HEK293 (cell line): ENCODE measurements at regions not wholly inside any gene's neighbourhood (a gene's known extent, or its start where the extent isn't known, plus 50 kb on each side); places are given as distances from the start of the nearest gene placed in this dataset.

Source experiments
- CTCF ChIA-PET: fragments of 350-600 bp; formaldehyde crosslinking; extraction: SDS; loops from one replicate; lab custom pipeline; 2021; ENCODE audit warnings: antibody characterized with exemption; lab: Yijun Ruan, JAX
- POLR2A ChIA-PET: fragments of 300-600 bp; formaldehyde crosslinking; extraction: SDS; loops from one replicate; lab custom pipeline; 2020; ENCODE audit warnings: antibody characterized with exemption, inconsistent platforms; lab: Yijun Ruan, JAX
- H3K27ac ChIP-seq: fragments of 200-500 bp; sonication (Bioruptor generic); 2 replicates; pipeline ENCODE4 v1.5.1; 2014; ENCODE audit warnings: low read depth, low read length, control low read depth, inconsistent platforms; ENCODE audit errors: extremely low read depth
- H3K36me3 ChIP-seq, 2 experiments: fragments of 200-500 bp in 1 of 2; sonication (Bioruptor generic) in 1 of 2; 1 replicate in 1 of 2; 2 replicates in 1 of 2; pipeline ENCODE4 v1.5.1; 2014 to 2017; ENCODE audit warnings: inconsistent platforms in 2 of 2, low read length in 2 of 2; ENCODE audit not compliant: control insufficient read depth in 2 of 2, insufficient read depth in 1 of 2
- H3K4me1 ChIP-seq: fragments of 200-500 bp; sonication (Bioruptor generic); 2 replicates; pipeline ENCODE4 v1.5.1; 2014; ENCODE audit warnings: mild to moderate bottlenecking, low read length, inconsistent platforms; ENCODE audit not compliant: control insufficient read depth, insufficient read depth
- H3K4me3 ChIP-seq: 2 replicates; pipeline ENCODE4 v1.5.1; 2011; ENCODE audit warnings: low read depth, mild to moderate bottlenecking, control low read depth, low read length, moderate library complexity
- H3K9me3 ChIP-seq: fragments of 200-500 bp; sonication (Bioruptor generic); 2 replicates; pipeline ENCODE4 v1.5.1; 2014; ENCODE audit warnings: low read depth, low read length, inconsistent platforms; ENCODE audit not compliant: control insufficient read depth, insufficient read depth
- BCL11B ChIP-seq: fragments of 450-650 bp; formaldehyde crosslinking; IDR thresholded peaks from 2 replicates; pipeline ENCODE4 v1.5.1; 2016; ENCODE audit warnings: low read depth, missing biosample characterization, missing genetic modification characterization
- IKZF3 ChIP-seq: fragments of 450-650 bp; IDR thresholded peaks from 2 replicates; pipeline ENCODE4 v1.5.0; 2018; ENCODE audit warnings: missing biosample characterization, mild to moderate bottlenecking, missing genetic modification characterization, moderate library complexity
- KLF8 ChIP-seq: fragments of 450-650 bp; formaldehyde crosslinking; IDR thresholded peaks from 2 replicates; pipeline ENCODE4 v1.5.1; 2016; ENCODE audit warnings: missing biosample characterization, missing genetic modification characterization
- SCRT1 ChIP-seq: fragments of 450-650 bp; formaldehyde crosslinking; IDR thresholded peaks from 2 replicates; pipeline ENCODE4 v1.5.1; 2016; ENCODE audit warnings: missing biosample characterization, missing genetic modification characterization, borderline replicate concordance
- SCRT2 ChIP-seq: fragments of 450-650 bp; formaldehyde crosslinking; IDR thresholded peaks from 2 replicates; pipeline ENCODE4 v1.5.1; 2016; ENCODE audit warnings: missing biosample characterization, missing genetic modification characterization
- ZBTB7A ChIP-seq: fragments of 450-650 bp; formaldehyde crosslinking; IDR thresholded peaks from 2 replicates; pipeline ENCODE4 v1.5.1; 2016; ENCODE audit warnings: low read depth, missing biosample characterization, missing genetic modification characterization
- ZNF10 ChIP-seq: fragments of 450-650 bp; formaldehyde crosslinking; IDR thresholded peaks from 2 replicates; pipeline ENCODE4 v1.5.1; 2017; ENCODE audit warnings: missing biosample characterization, missing genetic modification characterization
- ZNF2 ChIP-seq: fragments of 450-650 bp; formaldehyde crosslinking; IDR thresholded peaks from 2 replicates; pipeline ENCODE4 v1.5.1; 2016; ENCODE audit warnings: missing biosample characterization, missing genetic modification characterization
- ZNF223 ChIP-seq: fragments of 450-650 bp; formaldehyde crosslinking; IDR thresholded peaks from 2 replicates; pipeline ENCODE4 v1.5.1; 2016; ENCODE audit warnings: missing biosample characterization, missing genetic modification characterization
- ZNF239 ChIP-seq: fragments of 450-650 bp; formaldehyde crosslinking; IDR thresholded peaks from 2 replicates; pipeline ENCODE4 v1.5.1; 2016; ENCODE audit warnings: missing biosample characterization, missing genetic modification characterization
- ZNF24 ChIP-seq: fragments of 450-650 bp; formaldehyde crosslinking; IDR thresholded peaks from 2 replicates; pipeline ENCODE4 v1.5.1; 2016; ENCODE audit warnings: missing biosample characterization, missing genetic modification characterization
- ZNF391 ChIP-seq: fragments of 450-650 bp; formaldehyde crosslinking; IDR thresholded peaks from 2 replicates; pipeline ENCODE4 v1.5.1; 2016; ENCODE audit warnings: low read depth, missing biosample characterization, missing genetic modification characterization, borderline replicate concordance
- ZNF423 ChIP-seq: fragments of 450-650 bp; formaldehyde crosslinking; IDR thresholded peaks from 2 replicates; pipeline ENCODE4 v1.5.1; 2016; ENCODE audit warnings: missing biosample characterization, missing genetic modification characterization
- ZNF433 ChIP-seq: fragments of 450-650 bp; formaldehyde crosslinking; IDR thresholded peaks from 2 replicates; pipeline ENCODE4 v1.5.1; 2016; ENCODE audit warnings: missing biosample characterization, missing genetic modification characterization, low read depth
- ZNF501 ChIP-seq: fragments of 450-650 bp; formaldehyde crosslinking; IDR thresholded peaks from 2 replicates; pipeline ENCODE4 v1.5.1; 2016; ENCODE audit warnings: missing biosample characterization, missing genetic modification characterization
- ZNF544 ChIP-seq: fragments of 450-650 bp; formaldehyde crosslinking; IDR thresholded peaks from 2 replicates; pipeline ENCODE4 v1.5.0; 2017; ENCODE audit warnings: missing biosample characterization, missing genetic modification characterization
- ZNF555 ChIP-seq: fragments of 450-650 bp; formaldehyde crosslinking; conservative IDR thresholded peaks from 2 replicates; pipeline ENCODE4 v1.5.1; 2017; ENCODE audit warnings: missing biosample characterization, mild to moderate bottlenecking, missing genetic modification characterization, inconsistent platforms
- ZNF623 ChIP-seq: fragments of 450-650 bp; formaldehyde crosslinking; IDR thresholded peaks from 2 replicates; pipeline ENCODE4 v1.5.1; 2016; ENCODE audit warnings: missing biosample characterization, missing genetic modification characterization
- ZNF624 ChIP-seq: fragments of 450-650 bp; formaldehyde crosslinking; IDR thresholded peaks from 2 replicates; pipeline ENCODE4 v1.5.1; 2017; ENCODE audit warnings: missing biosample characterization, missing genetic modification characterization
- ZNF626 ChIP-seq: fragments of 450-650 bp; sonication (Bioruptor Pico); formaldehyde crosslinking; IDR thresholded peaks from 2 replicates; pipeline ENCODE4 v1.5.1; 2018; ENCODE audit warnings: missing biosample characterization, missing genetic modification characterization, inconsistent platforms
- ZNF629 ChIP-seq: fragments of 450-650 bp; formaldehyde crosslinking; IDR thresholded peaks from 2 replicates; pipeline ENCODE4 v1.5.1; 2017; ENCODE audit warnings: missing biosample characterization, missing genetic modification characterization
- ZNF76 ChIP-seq: fragments of 450-650 bp; formaldehyde crosslinking; IDR thresholded peaks from 2 replicates; pipeline ENCODE4; 2016; ENCODE audit warnings: low read depth, missing biosample characterization, missing genetic modification characterization, borderline replicate concordance
- ZNF776 ChIP-seq: fragments of 450-650 bp; formaldehyde crosslinking; IDR thresholded peaks from 2 replicates; pipeline ENCODE4 v1.5.0; 2017; ENCODE audit warnings: missing biosample characterization, missing genetic modification characterization, borderline replicate concordance
- ZNF777 ChIP-seq: fragments of 450-650 bp; formaldehyde crosslinking; IDR thresholded peaks from 2 replicates; pipeline ENCODE4 v1.5.1; 2017; ENCODE audit warnings: missing biosample characterization, missing genetic modification characterization, borderline replicate concordance
- ZNF785 ChIP-seq: fragments of 450-650 bp; formaldehyde crosslinking; IDR thresholded peaks from 2 replicates; pipeline ENCODE4 v1.5.1; 2016; ENCODE audit warnings: missing biosample characterization, missing genetic modification characterization
- TF ChIP-seq, protein P1 (sequence below): fragments of 450-650 bp; formaldehyde crosslinking; IDR thresholded peaks from 2 replicates; pipeline ENCODE4 v1.5.1; 2016; ENCODE audit warnings: missing biosample characterization, missing genetic modification characterization
- TF ChIP-seq, protein P2 (sequence below): fragments of 450-650 bp; formaldehyde crosslinking; IDR thresholded peaks from 2 replicates; pipeline ENCODE4 v1.5.1; 2016; ENCODE audit warnings: missing biosample characterization, missing genetic modification characterization
- TF ChIP-seq, protein P3 (sequence below): fragments of 450-650 bp; formaldehyde crosslinking; IDR thresholded peaks from 2 replicates; pipeline ENCODE4 v1.5.1; 2016; ENCODE audit warnings: missing biosample characterization, missing genetic modification characterization
- TF ChIP-seq, protein P4 (sequence below): sonication (generic); formaldehyde crosslinking; IDR thresholded peaks from 2 replicates; pipeline ENCODE4 v1.8.1; 2022; ENCODE audit warnings: mild to moderate bottlenecking, moderate library complexity, missing genetic modification reagents

DNA sequence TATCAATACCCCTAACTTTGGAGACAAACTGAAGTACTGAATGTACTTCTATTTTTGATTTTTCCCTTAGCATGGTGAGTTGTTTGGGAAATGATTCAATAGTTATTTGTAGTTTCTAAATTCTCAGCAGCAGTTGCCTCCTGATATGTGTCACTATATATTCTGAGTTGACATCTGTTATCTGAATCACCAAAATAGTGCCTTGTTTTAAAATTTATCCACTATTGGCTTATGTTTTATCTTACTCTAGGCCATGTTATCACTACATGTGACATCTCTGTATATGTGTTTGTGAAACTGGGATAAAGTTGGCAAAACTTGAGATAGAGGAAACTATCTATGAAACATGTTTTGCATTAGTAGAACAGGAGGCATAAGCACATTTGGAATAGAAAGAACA is 317.6 kb downstream of the TLE4 start:
- Histone ChIP-seq H3K9me3 (no peaks in the 10 kb centered on the region), H3K4me3 (no peak overlapping the region), H3K27ac (no peak overlapping the region), H3K36me3 (no peaks in the 10 kb centered on the region), H3K4me1 (no peaks in the 10 kb centered on the region)
- CTCF ChIA-PET, result no interaction called here
- POLR2A ChIA-PET, result no interaction called here
- TF ChIP-seq ZNF24 (tag by site-specific recombination) (no peak), ZNF239 (tag by site-specific recombination) (no peak), ZNF624 (tag by site-specific recombination) (no peak), IKZF3 (tag by site-specific recombination) (no peak)

DNA sequence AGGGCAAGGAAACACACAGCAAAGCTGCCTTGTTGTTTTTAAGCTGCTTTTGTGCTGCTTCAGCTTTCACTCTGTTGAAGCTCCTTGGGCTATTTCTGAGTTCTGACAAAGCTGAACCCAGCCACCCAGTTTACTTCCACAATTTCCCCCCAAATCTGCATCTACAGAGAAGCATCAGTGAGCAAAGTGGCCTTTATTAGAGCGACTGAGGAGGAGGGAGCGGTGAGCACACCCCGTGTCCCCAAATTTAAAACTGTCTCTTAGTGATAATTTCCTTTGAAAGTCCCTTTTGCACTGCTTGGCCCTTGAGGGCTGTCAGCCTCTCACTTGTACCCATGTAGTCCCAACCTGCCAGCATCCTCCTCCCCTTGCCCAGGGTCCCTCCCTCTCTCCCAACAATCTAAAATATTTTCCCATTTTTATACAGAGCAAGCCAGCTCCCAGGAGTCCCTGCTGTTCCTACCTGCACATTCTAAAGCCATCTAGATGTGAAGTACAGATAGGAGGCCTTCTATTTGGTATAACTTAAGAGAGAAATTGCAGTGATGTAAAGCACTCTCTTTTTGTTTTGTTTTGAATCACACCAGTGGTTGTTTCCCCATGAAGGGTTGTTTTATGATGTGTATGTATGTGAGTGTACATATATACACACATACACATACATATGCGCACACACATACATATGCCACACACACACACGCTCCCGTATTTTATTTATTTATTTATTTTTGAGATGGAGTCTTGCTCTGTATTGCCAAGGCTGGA is 313.5 kb downstream of the TLE4 start:
- Histone ChIP-seq H3K27ac (no peak overlapping the region), H3K9me3 (no peaks in the 10 kb centered on the region), H3K4me3 (no peak overlapping the region), H3K36me3 (no peaks in the 10 kb centered on the region), H3K4me1 (no peaks in the 10 kb centered on the region)
- TF ChIP-seq ZNF10 (tag by site-specific recombination) (no peak), ZNF785 (no peak), ZNF544 (tag by site-specific recombination) (no peak), ZNF76 (tag by site-specific recombination) (no peak), ZBTB7A (tag by site-specific recombination) (no peak), ZNF391 (tag by site-specific recombination) (no peak), BCL11B (tag by site-specific recombination) (no peak), ZNF555 (tag by site-specific recombination) (no peak), ZNF626 (tag by site-specific recombination) (no peak), ZNF423 (no peak), ZNF777 (tag by site-specific recombination) (no peak), KLF8 (tag by site-specific recombination) (no peak), ZNF776 (no peak), SCRT1 (no peak), ZNF623 (tag by site-specific recombination) (no peak)
- TF ChIP-seq, protein P1, sequence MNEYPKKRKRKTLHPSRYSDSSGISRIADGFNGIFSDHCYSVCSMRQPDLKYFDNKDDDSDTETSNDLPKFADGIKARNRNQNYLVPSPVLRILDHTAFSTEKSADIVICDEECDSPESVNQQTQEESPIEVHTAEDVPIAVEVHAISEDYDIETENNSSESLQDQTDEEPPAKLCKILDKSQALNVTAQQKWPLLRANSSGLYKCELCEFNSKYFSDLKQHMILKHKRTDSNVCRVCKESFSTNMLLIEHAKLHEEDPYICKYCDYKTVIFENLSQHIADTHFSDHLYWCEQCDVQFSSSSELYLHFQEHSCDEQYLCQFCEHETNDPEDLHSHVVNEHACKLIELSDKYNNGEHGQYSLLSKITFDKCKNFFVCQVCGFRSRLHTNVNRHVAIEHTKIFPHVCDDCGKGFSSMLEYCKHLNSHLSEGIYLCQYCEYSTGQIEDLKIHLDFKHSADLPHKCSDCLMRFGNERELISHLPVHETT (tag by site-specific recombination), result no peak
- TF ChIP-seq, protein P2, sequence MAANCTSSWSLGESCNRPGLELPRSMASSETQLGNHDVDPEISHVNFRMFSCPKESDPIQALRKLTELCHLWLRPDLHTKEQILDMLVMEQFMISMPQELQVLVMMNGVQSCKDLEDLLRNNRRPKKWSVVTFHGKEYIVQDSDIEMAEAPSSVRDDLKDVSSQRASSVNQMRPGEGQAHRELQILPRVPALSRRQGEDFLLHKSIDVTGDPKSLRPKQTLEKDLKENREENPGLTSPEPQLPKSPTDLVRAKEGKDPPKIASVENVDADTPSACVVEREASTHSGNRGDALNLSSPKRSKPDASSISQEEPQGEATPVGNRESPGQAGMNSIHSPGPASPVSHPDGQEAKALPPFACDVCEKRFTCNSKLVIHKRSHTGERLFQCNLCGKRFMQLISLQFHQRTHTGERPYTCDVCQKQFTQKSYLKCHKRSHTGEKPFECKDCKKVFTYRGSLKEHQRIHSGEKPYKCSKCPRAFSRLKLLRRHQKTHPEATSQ (tag by site-specific recombination), result no peak
- ChIA-PET POLR2A (no interaction called here), CTCF (interaction anchor here (0.6 kb wide), 1 partner anchor 195 kb away, joined by 3 read pairs; no protein-coding TSS in a partner anchor)

DNA sequence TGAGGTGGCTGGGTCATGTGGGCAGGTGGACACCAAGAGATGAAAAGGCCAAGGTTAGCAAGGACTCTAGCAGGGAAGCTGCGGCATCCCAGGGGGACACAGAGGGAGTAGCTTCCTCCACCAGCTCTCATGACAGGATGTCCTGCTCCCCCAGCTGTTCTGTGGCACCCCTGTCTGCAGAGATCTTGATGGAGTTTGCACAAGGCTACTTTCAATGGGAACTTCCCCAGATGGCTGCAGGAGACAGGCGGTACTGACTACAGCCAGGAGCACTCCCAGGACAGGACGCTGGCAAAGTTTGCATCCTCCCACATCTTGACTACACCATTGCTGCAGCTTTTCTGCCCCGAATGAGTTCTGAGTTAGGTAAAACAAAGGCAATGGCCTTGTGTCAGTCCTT is 312.8 kb downstream of the TLE4 start:
- H3K36me3 ChIP-seq, result no peaks in the 10 kb centered on the region
- no peak overlapping the region for H3K27ac ChIP-seq
- no peaks in the 10 kb centered on the region for H3K4me1 ChIP-seq
- H3K9me3 ChIP-seq, result no peaks in the 10 kb centered on the region
- CTCF ChIA-PET, result interaction anchor here (0.6 kb wide), 1 partner anchor 196 kb away, joined by 3 read pairs; no protein-coding TSS in a partner anchor
- H3K4me3 ChIP-seq, result no peak overlapping the region
- POLR2A ChIA-PET, result no interaction called here
- TF ChIP-seq, protein P3, sequence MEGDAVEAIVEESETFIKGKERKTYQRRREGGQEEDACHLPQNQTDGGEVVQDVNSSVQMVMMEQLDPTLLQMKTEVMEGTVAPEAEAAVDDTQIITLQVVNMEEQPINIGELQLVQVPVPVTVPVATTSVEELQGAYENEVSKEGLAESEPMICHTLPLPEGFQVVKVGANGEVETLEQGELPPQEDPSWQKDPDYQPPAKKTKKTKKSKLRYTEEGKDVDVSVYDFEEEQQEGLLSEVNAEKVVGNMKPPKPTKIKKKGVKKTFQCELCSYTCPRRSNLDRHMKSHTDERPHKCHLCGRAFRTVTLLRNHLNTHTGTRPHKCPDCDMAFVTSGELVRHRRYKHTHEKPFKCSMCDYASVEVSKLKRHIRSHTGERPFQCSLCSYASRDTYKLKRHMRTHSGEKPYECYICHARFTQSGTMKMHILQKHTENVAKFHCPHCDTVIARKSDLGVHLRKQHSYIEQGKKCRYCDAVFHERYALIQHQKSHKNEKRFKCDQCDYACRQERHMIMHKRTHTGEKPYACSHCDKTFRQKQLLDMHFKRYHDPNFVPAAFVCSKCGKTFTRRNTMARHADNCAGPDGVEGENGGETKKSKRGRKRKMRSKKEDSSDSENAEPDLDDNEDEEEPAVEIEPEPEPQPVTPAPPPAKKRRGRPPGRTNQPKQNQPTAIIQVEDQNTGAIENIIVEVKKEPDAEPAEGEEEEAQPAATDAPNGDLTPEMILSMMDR (tag by site-specific recombination), result no peak
- TF ChIP-seq ZNF2 (tag by site-specific recombination) (no peak), ZNF555 (tag by site-specific recombination) (no peak), ZNF629 (no peak), ZNF501 (tag by site-specific recombination) (no peak), ZNF433 (tag by site-specific recombination) (no peak), ZNF223 (tag by site-specific recombination) (no peak), SCRT2 (tag by site-specific recombination) (no peak)
- TF ChIP-seq, protein P4, sequence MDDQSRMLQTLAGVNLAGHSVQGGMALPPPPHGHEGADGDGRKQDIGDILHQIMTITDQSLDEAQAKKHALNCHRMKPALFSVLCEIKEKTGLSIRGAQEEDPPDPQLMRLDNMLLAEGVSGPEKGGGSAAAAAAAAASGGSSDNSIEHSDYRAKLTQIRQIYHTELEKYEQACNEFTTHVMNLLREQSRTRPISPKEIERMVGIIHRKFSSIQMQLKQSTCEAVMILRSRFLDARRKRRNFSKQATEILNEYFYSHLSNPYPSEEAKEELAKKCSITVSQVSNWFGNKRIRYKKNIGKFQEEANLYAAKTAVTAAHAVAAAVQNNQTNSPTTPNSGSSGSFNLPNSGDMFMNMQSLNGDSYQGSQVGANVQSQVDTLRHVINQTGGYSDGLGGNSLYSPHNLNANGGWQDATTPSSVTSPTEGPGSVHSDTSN, result no peak
